ENCODE measurements at regions not wholly inside any gene's neighbourhood (a gene's known extent, or its start where the extent isn't known, plus 50 kb on each side); places are given as distances from the start of the nearest gene placed in this dataset.

DNA sequence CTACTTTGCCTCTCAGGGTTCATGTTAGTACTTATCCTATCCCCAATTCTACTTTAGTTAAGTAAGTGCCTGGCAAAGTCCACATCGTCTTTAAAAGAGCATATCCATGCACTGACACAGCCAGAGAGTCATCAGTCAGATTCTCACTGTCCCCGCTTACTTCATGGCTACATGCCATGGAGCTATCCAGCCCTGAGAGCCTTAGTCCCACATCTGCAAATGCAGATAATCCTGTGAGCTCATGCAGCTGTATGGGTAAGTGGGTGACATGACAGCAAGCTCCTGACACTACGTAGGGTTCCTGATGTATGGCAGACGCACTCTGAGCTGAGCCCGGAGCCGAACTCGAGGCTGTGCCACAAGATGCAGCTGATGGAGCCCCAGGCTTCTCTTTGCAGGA lies 661.5 kb downstream of the LIG4 start:
- DNase-seq: no peak

DNA sequence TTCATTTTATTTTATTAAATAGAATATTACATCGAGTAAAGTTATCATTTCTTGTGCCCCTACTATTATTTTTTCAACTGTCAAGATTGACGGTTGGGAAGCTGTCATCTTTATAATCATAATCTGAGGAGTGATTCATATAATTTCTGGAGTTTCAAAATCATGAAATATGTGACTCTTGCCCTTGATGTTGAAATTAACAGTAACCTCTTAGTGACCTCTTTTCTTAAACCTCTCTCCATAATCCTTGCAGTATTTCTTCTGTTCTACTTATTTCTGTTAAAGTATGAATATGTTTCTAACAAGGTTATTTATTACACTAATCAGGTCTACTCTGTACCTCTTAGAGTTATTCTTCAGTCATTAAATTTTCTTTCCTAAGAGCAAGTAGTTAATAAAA lies 663.8 kb downstream of the LIG4 start:
- DNase-seq: no peak

DNA sequence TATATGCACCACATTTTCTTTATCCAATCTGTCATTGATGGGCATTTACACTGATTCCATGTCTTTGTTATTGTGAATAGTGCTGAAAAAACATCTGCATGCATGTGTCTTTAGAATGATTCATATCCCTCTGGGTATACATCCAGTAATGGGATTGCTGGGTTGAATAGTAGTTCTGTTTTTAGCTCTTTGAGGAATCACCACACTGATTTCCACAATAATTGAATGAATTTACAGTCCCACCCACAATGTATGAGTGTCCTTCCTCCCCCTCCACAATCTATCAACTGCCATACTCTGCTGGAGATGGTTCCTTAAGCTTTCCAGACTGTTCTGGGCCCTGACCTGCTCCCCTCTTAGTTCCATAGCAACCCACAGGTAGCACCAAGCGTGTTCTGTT lies 667.0 kb downstream of the LIG4 start:
- no peak for DNase-seq

DNA sequence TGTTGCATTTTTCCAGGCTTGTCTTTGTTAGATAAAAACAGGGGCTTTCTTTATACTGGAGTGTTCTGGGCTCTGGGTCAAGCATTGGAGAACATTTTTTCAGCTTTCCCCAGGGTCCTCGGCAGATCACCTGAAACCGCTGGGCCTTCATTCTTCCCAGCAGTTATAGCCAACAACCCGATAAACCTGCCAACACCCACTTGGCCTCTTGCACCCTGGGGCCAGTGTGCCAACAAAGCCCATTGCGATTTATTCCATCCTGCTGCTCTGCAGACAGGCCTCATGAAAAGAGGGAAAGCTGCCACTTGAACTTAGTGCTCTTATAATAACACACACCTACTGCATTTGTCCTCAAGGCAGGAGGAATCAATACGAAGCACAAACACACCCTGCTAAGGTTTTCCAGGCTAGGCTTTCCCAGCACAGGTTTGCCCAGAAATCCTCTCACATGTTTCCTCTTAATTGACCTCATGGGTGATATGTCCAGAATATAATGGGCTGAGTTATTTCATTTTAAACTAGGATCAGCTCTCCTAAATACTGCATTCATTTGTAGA lies 669.3 kb downstream of the LIG4 start:
- DNase-seq: no peak

DNA sequence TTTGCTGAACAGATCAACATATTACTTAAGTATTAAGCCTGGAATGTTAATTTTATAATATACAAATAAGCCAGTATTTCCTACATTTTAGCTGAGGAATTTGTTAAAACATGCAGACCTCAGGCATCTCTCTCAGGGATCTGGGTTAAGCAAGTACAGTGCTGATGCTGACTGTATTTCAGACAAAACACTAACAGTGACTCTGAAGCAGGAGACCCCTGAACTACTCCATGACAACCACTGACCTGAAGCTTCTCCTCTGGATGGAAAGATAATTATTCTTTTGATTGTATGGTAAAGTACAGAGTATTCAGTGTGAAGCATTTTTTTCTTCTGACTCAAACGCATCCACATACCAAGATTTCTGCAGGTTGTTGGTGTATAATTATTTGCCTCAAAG lies 680.8 kb downstream of the LIG4 start:
- no peak for DNase-seq

DNA sequence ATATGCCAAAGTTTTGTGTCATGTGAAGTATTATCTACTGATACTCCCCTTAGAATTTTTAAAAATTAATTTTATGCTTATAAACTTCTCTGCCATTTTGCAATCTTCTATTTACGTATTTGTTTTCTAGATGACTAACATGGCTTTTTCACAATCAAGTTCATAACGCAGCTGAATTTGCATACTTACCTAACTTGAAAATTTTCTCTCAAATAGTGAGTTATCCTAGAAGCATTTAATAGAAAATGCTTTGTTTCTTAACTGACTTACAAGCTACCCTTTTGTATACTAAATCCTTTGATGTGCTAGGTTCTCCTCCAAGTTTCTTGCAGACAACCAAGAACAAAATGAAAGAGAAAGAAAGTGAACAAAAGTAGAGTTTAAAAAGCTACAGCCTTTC lies 683.5 kb downstream of the LIG4 start:
- DNase-seq: no peak

DNA sequence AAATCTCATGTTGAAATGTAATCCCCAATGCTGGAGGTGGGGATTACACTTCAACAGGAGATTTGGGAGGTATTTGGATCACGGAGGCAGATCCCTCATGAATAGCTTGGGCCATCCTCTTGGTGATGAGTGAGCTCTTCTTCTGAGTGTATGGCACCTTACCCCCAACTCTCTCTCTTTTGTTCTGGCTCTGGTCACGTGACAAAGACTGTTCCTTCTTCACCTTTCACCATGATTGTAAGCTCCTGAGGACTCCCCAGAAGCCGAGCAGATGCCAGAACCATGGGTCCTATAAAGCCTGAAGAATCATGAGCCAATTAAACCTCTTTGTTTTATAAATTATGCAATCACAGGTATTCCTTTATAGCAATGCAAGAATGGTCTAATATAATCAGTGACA lies 684.2 kb downstream of the LIG4 start:
- DNase-seq: no peak

DNA sequence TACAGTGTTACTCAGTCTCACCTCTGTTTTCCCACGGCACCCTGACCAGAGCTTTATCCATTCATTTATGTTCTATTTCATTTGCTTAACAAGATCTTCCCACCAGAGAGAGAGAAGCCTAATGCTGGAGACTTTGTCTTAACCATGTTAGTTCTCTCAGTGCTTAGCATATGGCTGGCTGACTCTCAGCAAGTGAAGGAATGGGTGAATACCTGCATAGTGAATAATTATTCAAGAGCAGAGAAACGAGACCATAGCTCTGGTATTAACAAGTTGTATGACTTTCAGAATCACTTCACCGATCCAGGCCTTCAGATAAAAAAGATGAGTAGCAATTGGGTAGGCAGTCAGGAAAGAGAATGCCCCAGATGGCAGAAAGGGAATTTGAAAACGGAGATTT lies 686.3 kb downstream of the LIG4 start:
- DNase-seq: no peak

DNA sequence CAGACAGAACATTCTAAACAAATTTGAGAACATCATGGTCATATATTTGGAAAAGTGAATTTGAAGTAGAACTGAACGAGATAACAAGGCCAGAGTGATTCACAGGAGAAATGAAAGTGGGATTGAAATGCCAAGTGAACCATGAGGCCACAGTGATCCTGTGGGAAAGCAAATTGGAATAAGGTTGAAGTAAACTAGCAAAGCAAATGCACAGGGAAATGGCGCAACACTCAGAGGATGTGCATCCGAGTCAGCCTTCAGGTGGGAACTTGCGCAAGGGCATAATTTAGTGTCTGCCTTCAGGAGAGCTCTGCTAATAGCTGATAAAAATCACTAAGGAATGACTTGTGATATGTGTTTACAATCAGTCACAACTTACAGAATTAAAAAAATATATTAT lies 696.6 kb downstream of the LIG4 start:
- no peak for DNase-seq

DNA sequence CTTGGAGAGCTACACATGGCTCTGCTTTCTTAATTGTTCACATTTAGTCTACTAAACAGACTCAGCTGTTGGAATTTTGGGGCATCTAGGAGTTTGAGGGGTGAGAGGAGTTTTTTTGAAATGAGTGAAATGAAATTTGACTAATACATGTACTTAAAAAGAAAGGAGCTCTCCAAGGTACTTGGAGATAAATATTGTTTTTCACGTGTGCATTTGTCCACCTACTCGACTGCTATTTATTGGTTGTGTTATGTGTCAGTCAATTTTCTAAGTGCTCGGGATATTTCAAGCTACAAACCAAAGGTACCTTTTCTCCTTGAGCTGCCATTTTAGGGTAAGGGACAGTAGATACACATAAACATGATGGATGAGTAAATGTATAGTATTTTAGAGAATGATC lies 697.0 kb downstream of the LIG4 start:
- no peak for DNase-seq

DNA sequence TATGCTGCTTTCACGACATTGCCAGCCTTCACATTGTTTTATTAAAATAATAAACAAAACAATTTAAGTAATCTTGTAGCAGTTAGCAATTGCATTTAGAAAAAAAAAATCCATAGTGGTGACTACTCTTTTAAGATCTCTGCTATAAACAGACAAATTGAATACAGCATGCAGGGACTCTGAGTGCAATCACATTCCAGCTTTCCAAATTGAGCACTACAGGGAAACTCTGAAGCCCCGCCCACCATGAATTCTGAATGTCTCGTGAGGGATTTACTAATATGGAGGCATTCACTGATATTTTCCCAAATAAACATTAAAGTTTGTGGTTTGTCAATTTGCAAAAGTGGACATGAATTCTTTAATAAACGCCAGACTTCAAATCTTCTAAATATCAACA lies 698.8 kb downstream of the LIG4 start:
- no peak for DNase-seq

DNA sequence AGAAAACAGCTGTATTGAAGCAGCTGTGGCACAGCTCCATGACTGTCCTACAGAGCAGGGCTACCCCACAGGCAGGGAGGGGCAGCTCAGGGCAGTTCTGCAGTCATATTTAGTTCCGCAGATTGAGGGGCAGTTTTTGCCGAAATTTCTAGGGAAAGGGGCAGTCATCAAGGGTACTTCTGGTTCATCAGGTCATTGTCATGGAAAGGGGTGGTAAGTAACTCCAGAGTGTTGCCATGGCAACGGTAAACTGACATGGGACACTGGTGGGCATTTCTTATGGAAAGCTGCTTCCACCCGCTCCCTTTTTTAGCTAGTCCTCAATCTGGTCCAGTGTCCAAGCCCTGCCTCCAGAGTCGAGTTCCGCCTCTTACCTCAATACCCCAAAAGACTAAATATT lies 702.8 kb downstream of the LIG4 start:
- no peak for DNase-seq

DNA sequence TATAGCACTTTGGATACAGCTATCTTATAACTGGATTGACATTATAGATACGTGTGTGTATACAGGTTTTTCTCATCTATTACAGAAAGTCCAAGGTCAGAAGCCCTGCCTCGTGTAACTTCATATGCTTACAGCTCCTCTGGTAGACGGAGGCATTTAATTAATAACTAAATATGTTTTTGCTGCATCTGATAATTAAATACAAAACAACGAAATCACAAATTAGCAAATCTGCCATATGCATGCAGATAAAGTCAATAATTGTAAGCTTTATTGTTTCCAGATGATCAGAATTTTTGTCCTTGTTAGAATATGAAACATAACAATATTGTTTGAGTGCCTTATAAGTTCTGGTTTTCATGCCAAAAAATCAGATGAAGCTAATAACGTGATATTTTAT lies 717.7 kb downstream of the LIG4 start:
- no peak for DNase-seq

DNA sequence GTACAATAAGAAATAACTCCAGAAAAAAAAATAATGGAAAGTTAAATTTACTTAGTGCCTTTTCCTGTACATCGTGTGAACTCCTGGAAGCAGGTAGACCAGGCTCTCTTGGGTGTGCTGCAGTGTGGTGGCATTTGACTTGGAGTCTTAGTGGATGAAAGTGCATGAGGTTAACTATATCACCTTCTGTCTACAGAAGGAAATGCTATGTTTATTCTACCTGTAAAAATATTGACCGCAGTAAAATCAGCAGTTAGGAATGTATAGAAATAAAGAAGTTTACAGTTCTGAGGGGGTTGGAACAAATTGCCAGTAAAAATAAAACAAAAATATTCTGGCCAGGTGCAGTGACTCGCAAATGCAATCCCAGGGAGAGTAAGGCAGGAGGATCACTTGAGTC lies 722.1 kb downstream of the LIG4 start:
- no peak for DNase-seq

DNA sequence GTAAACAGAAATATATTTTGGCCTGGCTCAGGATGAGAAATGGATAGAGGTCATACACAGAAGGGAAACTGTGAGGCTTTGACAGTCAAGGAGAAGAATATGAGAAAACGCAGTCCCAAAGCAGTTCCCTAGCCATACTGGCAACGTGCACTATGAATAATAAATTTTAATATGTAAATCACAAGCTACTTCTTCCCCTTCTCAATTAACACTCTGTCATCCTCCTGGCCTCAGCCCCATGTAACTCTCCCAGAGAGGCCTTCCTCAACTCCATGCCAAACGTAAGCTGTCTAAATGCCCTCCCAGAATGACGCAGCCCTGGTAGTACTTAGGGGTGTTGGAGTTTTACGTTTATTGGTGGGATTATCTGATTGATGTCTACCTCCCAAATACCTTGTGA lies 732.6 kb downstream of the LIG4 start:
- no peak for DNase-seq

DNA sequence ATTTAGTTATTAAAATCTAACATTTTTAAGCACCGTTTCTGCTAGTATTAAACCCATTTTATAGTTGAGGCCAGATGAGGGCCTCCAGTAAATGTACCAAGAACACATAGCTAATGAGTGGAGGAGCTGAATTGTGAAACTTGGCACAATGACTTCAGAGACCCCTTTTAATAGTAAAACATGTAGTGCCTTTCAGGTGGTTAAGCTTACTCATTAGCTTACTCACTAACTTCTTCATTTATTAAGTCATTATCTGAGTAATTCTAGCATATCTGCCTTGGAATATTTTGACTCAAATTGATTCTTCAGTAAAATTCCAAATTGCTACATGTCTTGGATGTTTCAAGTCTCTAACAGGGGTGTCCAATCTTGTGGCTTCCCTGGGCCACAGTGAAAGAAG lies 735.2 kb downstream of the LIG4 start:
- no peak for DNase-seq

DNA sequence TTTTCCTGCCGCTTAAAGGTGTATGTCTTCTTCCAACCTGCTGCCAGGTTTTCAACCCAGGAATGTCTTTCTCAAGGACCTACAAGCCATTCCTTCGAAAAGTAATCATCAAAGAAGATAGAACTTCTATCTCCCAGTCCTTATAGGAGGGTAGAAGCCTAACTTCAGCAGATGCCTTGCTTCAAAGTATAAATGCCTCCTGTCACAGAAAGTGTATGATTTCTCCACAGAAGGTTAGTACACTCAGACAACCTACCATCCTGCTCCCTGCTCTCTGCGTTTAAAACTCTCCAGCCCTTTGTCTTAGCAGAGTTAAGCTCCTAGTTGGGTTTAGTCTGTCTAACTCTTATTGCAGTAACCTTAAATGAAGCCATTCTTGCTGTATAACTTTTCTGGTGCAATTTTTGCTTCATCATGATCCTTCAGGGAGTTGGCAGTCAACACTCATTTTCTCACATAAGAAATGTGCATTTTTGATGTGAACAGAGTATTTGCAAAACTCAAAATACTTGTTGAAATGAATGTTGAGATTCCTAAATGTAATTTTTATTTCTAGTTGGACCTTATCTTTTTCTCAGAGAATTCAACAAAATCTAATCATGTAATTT lies 737.5 kb downstream of the LIG4 start:
- DNase-seq: no peak

DNA sequence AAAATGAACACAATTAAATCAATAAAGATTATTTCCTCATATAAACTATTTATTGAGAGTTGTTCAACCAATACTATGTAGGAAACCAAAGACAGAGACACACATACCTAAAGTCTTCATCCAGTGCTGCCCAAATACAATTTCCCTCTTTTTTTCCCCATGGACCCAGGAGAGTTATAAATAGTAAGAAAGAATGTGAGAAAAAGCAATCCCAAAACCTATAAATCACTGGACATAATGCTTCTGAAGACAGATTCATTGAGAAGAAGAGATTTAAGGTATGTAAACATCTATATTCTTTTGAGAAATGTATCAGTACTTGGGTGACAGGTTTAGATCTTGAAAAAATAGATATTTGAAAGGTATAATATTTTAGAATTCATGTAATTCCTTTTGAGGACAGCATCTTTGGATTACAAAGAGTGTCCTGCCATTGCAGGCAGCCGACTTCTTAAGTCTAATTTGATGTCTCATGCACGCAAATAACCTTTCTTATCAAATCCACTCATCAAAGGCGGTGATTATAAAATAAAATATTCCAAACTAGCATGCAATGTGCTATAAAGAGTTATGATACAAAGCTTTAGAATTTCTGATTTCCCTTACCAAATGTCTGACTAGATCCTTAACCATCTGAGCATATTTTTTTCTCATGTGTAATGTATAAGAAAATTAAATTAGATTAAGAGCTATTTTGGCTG lies 739.4 kb downstream of the LIG4 start:
- no peak for DNase-seq

DNA sequence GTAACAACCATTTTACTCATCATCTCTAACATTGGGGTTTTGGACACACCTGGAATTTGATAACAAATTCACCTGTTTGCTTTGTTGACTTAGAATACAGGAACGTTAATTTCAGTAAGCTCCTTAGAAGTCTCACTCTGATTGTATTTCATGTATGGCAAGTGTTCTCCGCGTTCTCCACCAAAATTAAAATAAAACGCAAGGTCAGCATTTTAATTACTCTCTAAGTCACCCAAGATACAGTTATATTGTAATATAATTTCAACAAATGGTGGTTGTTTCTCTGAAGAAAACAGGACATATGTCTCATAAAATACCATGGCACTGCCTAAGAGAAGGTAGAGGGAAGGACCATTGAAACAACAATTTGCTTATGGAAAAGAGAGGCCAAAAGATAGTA lies 742.1 kb downstream of the LIG4 start:
- DNase-seq: no peak

DNA sequence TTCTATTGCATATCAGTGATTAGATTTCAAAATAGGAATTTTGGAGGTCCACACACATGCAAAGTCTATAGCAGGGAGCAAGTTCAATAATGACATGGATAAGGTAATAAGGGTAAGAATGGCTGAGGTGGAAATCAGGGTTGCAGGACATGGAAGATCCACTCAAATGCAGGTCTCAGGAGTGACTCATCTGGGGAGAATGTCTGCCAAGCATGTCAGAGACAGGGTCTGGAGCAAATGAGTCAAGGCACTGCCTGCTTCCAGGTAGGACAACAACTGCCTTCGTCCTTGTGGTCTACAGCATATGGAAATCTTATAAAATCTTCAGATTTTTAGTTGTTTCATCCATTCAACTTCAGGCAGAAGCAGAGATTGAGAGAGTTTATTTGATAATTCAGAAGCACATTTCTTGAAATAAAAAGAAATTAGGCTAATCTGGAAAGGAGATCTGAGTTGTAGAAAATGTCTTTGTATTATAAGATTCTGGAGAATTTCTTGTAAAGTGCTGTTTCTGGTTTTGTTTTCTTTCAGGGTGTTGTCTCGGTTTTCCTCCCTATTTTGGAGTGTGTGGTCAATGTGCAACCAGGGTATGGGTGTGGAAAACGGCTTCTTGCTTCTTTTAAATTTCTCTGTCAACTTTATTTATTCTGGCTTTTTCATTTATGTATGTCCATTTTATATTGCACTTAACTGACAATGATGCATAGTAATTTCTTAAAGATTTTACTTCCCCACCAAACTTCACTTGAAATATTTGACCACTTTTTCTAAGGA lies 748.8 kb downstream of the LIG4 start:
- DNase-seq: no peak

DNA sequence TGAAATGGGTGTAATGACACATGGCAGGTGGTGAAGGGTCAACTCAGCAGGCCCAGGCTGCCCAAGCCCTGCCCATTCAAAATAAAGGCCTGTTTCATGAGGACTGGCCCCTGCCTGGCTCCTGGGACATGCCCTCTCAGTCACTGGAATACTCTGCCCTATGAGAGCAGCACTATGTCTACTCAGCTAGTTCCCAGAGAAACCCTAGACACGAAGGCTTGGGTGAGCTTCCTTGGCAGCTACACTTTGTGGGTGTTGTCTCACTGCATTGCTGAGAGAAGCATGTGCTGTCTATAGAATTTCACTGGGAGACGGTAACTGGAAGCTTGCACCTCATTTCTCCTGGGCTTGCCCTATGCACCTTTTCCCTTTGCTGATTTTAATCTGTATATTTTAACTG lies 752.8 kb downstream of the LIG4 start:
- no peak for DNase-seq

DNA sequence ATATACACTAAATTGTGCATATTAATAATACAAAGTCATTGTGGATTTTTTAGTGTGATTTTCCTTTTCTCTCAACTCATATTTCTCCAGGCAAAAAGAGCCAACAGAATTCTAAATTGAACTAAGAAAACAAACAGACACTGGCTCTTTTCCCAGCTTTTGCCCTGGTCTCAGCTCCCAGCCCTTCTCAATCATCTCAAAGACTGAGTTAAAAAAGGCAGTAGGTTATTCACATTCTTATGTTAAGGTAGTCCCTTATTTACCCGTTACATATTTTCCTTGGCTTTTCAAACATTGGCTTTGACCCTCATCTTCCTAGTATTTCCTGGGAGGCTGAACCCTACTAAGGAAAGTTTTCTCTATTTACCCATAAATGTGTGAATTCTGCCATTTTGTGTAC lies 753.6 kb downstream of the LIG4 start:
- no peak for DNase-seq

DNA sequence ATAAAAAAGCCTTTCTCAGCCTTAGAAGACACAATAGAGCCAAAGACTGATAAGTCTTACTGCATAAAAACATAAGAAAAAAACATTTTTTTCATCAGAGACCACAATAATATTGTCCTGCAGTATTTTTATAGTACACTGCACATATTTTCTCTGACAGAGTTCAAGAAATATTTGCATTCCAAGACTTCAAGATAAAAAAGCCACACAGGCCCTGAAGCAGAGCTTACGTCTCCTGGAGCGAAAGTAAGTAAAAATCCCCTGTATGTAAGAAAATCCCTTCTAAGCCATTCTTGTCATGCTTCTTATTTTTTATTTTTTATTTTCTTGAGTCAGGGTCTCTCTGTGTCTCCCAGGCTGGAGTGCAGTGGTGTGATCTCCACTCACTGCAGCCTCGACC lies 755.9 kb downstream of the LIG4 start:
- DNase-seq: no peak

DNA sequence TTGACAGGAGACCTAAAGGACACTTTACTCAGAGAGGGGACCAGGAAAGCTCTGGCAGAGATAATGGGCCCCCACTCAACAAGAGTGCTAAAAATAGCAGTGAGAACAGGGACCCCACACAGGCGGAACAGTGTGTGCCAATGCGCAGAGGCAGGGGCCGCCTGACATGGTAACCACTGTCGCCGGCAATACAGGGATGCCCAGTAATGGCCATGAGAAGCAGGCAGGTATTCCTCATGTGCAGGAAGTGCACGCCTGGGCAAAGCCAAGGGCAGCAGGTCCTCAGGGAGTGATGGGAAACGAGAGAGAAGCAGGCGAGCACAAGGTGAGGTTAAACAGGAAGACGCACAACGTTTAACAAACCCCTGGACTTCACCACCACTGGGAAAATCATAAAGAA lies 757.1 kb downstream of the LIG4 start:
- DNase-seq: no peak

All from NCI-H2171 (cell line).